Prostate gland (tissue), 2 donors: ENCODE measurements at regions not wholly inside any gene's neighbourhood (a gene's known extent, or its start where the extent isn't known, plus 50 kb on each side); places are given as distances from the start of the nearest gene placed in this dataset.

ENCODE experiments used
- DNase-seq: peaks from one replicate; pipeline ENCODE4 v3.0.0-alpha.2; 2019; ENCODE audit warnings: low spot score
- H3K27ac ChIP-seq, 2 donors: fragments of 200-600 bp; sonication (generic); 2 replicates each; pipeline ENCODE4 v1.5.1; 2017 to 2019
- H3K27me3 ChIP-seq: fragments of 200-600 bp; sonication (generic); replicated peaks from 2 replicates; pipeline ENCODE4 v1.5.1; 2019; ENCODE audit not compliant: insufficient read depth
- H3K36me3 ChIP-seq, 2 donors: fragments of 200-600 bp; sonication (generic); 1 replicate in 1 of 2; 2 replicates in 1 of 2; pipeline versions ENCODE4 v1.5.1 to v1.8.1; 2017 to 2019
- H3K4me1 ChIP-seq: fragments of 200-600 bp; sonication (generic); replicated peaks from 2 replicates; pipeline ENCODE4 v1.5.1; 2019
- H3K4me3 ChIP-seq, 2 donors: fragments of 200-600 bp; sonication (generic); 2 replicates each; pipeline ENCODE4 v1.5.1; 2017 to 2019
- H3K9me3 ChIP-seq: fragments of 200-600 bp; sonication (generic); 2 replicates; pipeline ENCODE4 v1.5.1; 2017
- CTCF ChIP-seq, 4 experiments: fragments of 200-600 bp in 2 of 4; fragments of 450-650 bp in 2 of 4; sonication (generic) in 2 of 4; IDR thresholded peaks; 1 replicate in 3 of 4; 2 replicates in 1 of 4; pipeline ENCODE4 v1.5.1; 2016 to 2019; ENCODE audit warnings: antibody characterized with exemption in 4 of 4, mild to moderate bottlenecking in 2 of 4, moderate library complexity in 2 of 4
- POLR2A ChIP-seq: fragments of 450-650 bp; IDR thresholded peaks from one replicate; pipeline ENCODE4 v1.6.1; 2016; ENCODE audit warnings: antibody characterized with exemption, mild to moderate bottlenecking
- POLR2AphosphoS5 ChIP-seq: sonication (generic); formaldehyde crosslinking; IDR thresholded peaks from one replicate; pipeline ENCODE4 v1.6.1; 2017; ENCODE audit warnings: antibody characterized with exemption
- WGBS: methylation state at CpG from one replicate; pipeline ENCODE4 v1.1.5; 2018; 5-methylcytosine and 5-hydroxymethylcytosine counted together
- intact Hi-C: fragments of 100-400 bp; cut with DNase I; formaldehyde crosslinking; loops from one replicate; pipeline ENCODE4 v1.14.2; 2022

DNA sequence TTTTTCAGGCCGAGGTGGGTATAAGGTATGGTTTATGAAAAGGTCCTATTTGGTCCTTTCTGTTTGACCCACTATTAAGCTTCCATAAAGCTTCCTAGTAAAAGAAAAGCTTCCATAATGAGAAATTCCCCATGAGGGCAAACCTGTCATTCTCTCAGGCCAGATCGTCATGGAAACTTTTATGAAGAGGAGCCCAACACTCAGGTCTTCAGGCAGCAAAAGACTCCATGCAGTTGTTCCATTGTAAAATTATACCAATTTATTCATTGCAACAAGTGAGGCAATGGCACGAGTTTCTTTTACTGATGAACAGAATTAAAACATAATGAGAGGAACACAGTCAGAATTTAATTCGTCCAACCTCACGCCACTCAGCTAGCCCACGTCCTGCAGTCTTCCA, 188.6 kb downstream of the MTERF1 start:
- Histone ChIP-seq H3K9me3 (no peaks in the 10 kb centered on the region), H3K27me3 (no peaks in the 10 kb centered on the region), H3K4me1 (no peaks in the 10 kb centered on the region), H3K36me3 (no peaks in the 10 kb centered on the region), H3K27ac (no peak overlapping the region), H3K4me3 (no peak overlapping the region)
- TF ChIP-seq POLR2AphosphoS5 (no peak), CTCF (IDR thresholded peaks at IDR 0.05) (no peak), POLR2A (no peak)
- intact Hi-C loops = no loop called here
- DNase-seq = no peak
- WGBS = 97% methylated on average over 6 of the region's 6 CpGs

GRCh38 chr7:91692800-91693199, 187.7 kb downstream of the MTERF1 start:
- 10% methylated on average over 3 of the region's 3 CpGs for WGBS
- Histone ChIP-seq H3K4me1 (no peaks in the 10 kb centered on the region), H3K9me3 (no peaks in the 10 kb centered on the region), H3K27ac (no peak overlapping the region), H3K4me3 (no peak overlapping the region), H3K27me3 (no peaks in the 10 kb centered on the region), H3K36me3 (no peaks in the 10 kb centered on the region)
- intact Hi-C loops = no loop called here
- no peak for DNase-seq
- TF ChIP-seq CTCF (IDR thresholded peaks at IDR 0.05) (no peak), POLR2A (no peak), POLR2AphosphoS5 (no peak)

DNA sequence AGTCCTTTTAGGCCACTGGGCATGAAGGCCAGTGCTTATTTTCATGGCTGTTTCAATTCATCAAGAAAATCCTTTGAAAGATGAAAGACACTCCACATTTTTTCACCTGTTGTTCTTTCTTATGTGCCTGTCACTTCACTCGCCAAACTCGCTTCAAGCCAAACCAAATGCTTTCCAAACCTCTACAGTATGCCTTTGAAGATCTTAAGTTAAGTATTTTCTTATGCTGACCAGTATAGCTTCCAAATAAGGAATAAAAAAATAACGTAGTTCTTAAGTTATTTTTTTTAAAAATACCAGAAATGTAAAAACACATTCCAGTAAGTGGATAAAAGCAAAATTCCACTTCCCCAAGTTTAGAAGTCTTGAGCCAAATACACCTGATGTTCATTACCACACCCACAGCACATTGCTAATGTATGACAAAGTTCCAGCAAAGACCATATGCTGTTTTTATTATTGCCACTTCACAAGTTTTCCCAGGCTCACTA, 186.1 kb downstream of the MTERF1 start:
- no peak overlapping the region for H3K27ac ChIP-seq
- H3K4me1 ChIP-seq = no peaks in the 10 kb centered on the region
- H3K36me3 ChIP-seq = no peaks in the 10 kb centered on the region
- H3K4me3 ChIP-seq = no peak overlapping the region
- intact Hi-C loops = no loop called here
- no peak for DNase-seq
- WGBS = 50% methylated on average over 3 of the region's 3 CpGs
- H3K9me3 ChIP-seq = no peaks in the 10 kb centered on the region
- H3K27me3 ChIP-seq = no peaks in the 10 kb centered on the region
- TF ChIP-seq CTCF (IDR thresholded peaks at IDR 0.05) (no peak), POLR2AphosphoS5 (no peak), POLR2A (no peak)

GRCh38 chr7:91710881-91711280, 169.6 kb downstream of the MTERF1 start:
- H3K27me3 ChIP-seq = no peaks in the 10 kb centered on the region
- no peak for DNase-seq
- intact Hi-C loops = no loop called here
- H3K4me1 ChIP-seq = no peaks in the 10 kb centered on the region
- no peaks in the 10 kb centered on the region for H3K9me3 ChIP-seq
- 69% methylated on average over 1 of the region's 1 CpG for WGBS
- no peak overlapping the region for H3K4me3 ChIP-seq
- no peaks in the 10 kb centered on the region for H3K36me3 ChIP-seq
- TF ChIP-seq POLR2A (no peak), POLR2AphosphoS5 (no peak), CTCF (IDR thresholded peaks at IDR 0.05) (no peak)
- H3K27ac ChIP-seq = no peak overlapping the region

- H3K36me3 ChIP-seq = no peaks in the 10 kb centered on the region
- H3K27me3 ChIP-seq = no peaks in the 10 kb centered on the region
- no peak for DNase-seq
- no peaks in the 10 kb centered on the region for H3K9me3 ChIP-seq
- H3K4me1 ChIP-seq = no peaks in the 10 kb centered on the region
- no peak overlapping the region for H3K4me3 ChIP-seq
- intact Hi-C loops = no loop called here
- no peak overlapping the region for H3K27ac ChIP-seq
- TF ChIP-seq CTCF (IDR thresholded peaks at IDR 0.05) = no peak
These were observed 166.8 kb downstream of the MTERF1 start for GRCh38 chr7:91713669-91714068.
